Lower leg skin (tissue), 4 donors: ENCODE measurements at regions not wholly inside any gene's neighbourhood (a gene's known extent, or its start where the extent isn't known, plus 50 kb on each side); places are given as distances from the start of the nearest gene placed in this dataset.

Experiments used
- DNase-seq, 2 donors: peaks; one replicate each; pipeline ENCODE4 v3.0.0-alpha.2; 2019; ENCODE audit warnings: low spot score in 2 of 2
- H3K4me3 ChIP-seq: fragments of 200-600 bp; sonication (generic); 2 replicates; pipeline ENCODE4 v1.5.1; 2017; ENCODE audit warnings: mild to moderate bottlenecking, low read depth; ENCODE audit not compliant: poor library complexity, severe bottlenecking
- POLR2A ChIP-seq, 2 donors: fragments of 450-650 bp; IDR thresholded peaks; one replicate each; pipeline ENCODE4 v1.6.1; 2016 to 2017; ENCODE audit warnings: antibody characterized with exemption in 2 of 2, mild to moderate bottlenecking in 1 of 2, moderate library complexity in 1 of 2
- WGBS, 2 donors: methylation state at CpG; one replicate each; pipeline ENCODE4 v1.1.5; 2018; 5-methylcytosine and 5-hydroxymethylcytosine counted together
- intact Hi-C: fragments of 100-400 bp; cut with DNase I; formaldehyde crosslinking; loops from one replicate; pipeline ENCODE4 v1.15.0; 2023; ENCODE audit warnings: low total_unique reads
- TF ChIP-seq, protein P1 (sequence below), 3 donors: fragments of 450-650 bp; IDR thresholded peaks; one replicate each; pipeline ENCODE4 v1.5.1; 2016; ENCODE audit warnings: antibody characterized with exemption in 3 of 3, mild to moderate bottlenecking in 3 of 3, moderate library complexity in 2 of 3

DNA sequence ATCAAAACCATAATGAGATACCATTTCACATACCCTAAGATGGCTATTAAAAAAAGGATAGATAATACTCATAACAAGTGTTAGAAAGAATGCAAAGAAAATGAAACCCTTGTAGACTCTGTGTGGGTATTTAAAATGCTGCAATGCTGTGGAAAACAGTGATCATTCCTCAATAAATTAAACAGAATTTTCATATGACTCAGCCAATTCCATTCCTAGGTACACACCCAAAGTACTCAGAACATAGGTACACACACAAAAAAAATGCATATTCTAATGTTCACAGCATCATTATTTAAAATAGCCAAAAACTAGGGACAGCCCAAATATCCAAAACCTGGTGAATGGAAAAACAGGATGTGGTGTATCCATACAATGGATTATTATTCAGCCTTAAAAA is 502.3 kb downstream of the KCNJ3 start:
- DNase-seq: no peak
- H3K4me3 ChIP-seq: no peak overlapping the region
- no peak for TF ChIP-seq POLR2A (IDR thresholded peaks at IDR 0.05)
- TF ChIP-seq, protein P1, sequence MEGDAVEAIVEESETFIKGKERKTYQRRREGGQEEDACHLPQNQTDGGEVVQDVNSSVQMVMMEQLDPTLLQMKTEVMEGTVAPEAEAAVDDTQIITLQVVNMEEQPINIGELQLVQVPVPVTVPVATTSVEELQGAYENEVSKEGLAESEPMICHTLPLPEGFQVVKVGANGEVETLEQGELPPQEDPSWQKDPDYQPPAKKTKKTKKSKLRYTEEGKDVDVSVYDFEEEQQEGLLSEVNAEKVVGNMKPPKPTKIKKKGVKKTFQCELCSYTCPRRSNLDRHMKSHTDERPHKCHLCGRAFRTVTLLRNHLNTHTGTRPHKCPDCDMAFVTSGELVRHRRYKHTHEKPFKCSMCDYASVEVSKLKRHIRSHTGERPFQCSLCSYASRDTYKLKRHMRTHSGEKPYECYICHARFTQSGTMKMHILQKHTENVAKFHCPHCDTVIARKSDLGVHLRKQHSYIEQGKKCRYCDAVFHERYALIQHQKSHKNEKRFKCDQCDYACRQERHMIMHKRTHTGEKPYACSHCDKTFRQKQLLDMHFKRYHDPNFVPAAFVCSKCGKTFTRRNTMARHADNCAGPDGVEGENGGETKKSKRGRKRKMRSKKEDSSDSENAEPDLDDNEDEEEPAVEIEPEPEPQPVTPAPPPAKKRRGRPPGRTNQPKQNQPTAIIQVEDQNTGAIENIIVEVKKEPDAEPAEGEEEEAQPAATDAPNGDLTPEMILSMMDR (IDR thresholded peaks at IDR 0.05): no peak
- intact Hi-C loops: no loop called here

DNA sequence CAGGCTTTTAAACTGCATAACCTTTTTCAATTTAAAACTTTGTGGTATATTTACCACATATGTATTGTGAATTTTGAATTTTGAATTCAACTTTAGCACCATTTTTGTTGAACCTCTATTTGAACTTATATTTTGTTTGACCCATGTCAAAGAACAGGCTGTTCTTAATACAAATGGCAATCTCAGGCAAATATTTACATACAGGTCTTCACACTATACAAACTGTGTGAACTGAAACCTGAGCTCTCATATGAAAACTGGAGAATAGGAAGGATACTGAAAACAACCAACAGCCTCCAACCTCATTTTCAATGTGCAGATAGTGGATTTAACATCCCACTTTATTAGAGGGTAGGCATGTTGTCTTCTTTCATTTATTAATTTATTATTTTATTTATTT is 491.8 kb downstream of the KCNJ3 start:
- intact Hi-C loops: no loop called here
- DNase-seq: no peak
- no peak for TF ChIP-seq POLR2A (IDR thresholded peaks at IDR 0.05)
- TF ChIP-seq, protein P1 (IDR thresholded peaks at IDR 0.05): no peak
- H3K4me3 ChIP-seq: no peak overlapping the region

- no peak overlapping the region for H3K4me3 ChIP-seq
- intact Hi-C loops: no loop called here
- no peak for TF ChIP-seq POLR2A (IDR thresholded peaks at IDR 0.05)
- TF ChIP-seq, protein P1 (IDR thresholded peaks at IDR 0.05): no peak
- no peak for DNase-seq
- WGBS, 2 donors: 60 to 63% methylated on average over 3 of the region's 3 CpGs
These were observed 480.4 kb downstream of the KCNJ3 start for GRCh38 chr2:155178921-155179320.

DNA sequence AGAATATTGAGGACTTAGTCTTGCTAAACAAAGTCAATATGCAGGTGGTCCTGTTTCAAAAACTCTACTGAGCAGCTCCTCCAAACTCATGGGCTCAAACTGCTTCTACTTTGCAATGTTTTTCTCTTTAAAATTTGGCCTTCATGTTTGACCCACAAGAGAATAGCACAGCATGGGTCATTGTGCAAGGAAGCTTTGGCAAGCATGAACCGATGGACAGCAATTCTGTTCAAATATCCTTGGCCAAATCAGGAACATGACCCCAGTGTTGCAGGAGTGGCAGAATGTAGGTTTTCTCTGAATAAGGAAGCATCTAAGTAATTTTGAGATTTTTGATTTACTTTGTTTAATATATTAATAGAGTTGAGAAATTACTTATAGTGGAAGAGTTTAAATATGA is 477.9 kb downstream of the KCNJ3 start:
- intact Hi-C loops: no loop called here
- DNase-seq: no peak
- TF ChIP-seq, protein P1 (IDR thresholded peaks at IDR 0.05): no peak
- WGBS, 2 donors: 73 to 89% methylated on average over 1 of the region's 1 CpG
- no peak overlapping the region for H3K4me3 ChIP-seq

DNA sequence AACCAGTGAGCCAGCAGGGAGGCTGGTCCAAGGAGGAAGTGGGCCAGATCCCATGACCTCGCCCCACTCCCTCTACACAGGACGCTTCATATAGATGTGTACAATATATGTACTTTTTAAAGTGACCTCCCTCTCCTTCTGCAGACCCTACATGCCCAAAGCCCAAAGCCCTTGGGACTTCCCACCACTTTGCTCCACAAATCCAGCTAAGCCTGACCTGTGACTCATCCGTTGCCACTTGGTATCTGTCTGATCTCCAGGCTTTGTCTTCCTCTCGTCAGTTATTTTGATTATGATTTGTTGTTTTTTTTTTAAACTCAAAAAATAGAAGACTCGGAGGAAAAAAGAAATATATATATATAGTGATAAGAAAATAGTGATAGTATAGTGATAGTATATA is 470.8 kb downstream of the KCNJ3 start:
- no peak for TF ChIP-seq POLR2A (IDR thresholded peaks at IDR 0.05)
- TF ChIP-seq, protein P1 (IDR thresholded peaks at IDR 0.05): no peak
- no peak overlapping the region for H3K4me3 ChIP-seq
- WGBS, 2 donors: 70 to 77% methylated on average over 5 of the region's 5 CpGs
- intact Hi-C loops: no loop called here
- DNase-seq: no peak

- 91 to 97% methylated on average over 1 of the region's 1 CpG for WGBS, 2 donors
- no peak for DNase-seq
- TF ChIP-seq POLR2A (IDR thresholded peaks at IDR 0.05): no peak
- TF ChIP-seq, protein P1 (IDR thresholded peaks at IDR 0.05): no peak
- intact Hi-C loops: no loop called here
- no peak overlapping the region for H3K4me3 ChIP-seq
These were observed 464.0 kb downstream of the KCNJ3 start for GRCh38 chr2:155162494-155162893.
